HK-2 (cell line): ENCODE measurements at regions not wholly inside any gene's neighbourhood (a gene's known extent, or its start where the extent isn't known, plus 50 kb on each side); places are given as distances from the start of the nearest gene placed in this dataset.

Experiments used
- DNase-seq: peaks from one replicate; pipeline ENCODE4 v3.0.0-alpha.2; 2018; ENCODE audit not compliant: unreplicated experiment

DNA sequence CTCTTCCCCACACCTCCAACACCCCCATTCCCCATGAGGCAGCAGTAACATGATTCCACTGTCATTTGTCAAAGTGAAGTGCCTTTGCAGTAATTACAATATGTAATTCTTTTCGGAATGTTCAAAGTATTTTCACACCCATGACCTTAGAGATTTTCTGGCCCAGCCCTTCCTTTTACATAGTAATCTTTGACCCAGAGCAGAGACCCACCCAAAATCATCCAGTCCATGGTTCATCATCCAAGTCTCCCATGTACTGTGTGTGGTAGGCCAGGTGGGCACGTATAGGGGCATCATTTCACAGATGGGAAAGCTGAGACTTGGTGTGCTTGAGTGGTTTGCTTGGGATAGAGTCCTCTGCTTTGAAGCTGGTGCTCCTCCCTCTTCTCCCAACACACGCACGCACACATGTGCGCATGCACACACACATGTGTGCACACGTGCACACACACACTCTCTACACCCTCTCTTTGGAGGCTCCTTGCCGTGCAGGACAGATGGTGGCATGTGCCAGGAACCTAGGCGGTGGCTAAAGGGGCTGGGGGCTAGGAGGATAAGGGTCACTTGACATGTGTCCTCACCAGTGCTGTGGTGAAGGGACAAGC lies 284.7 kb upstream of the ROPN1 start:
- no peak for DNase-seq

- DNase-seq, result no peak
Observed at GRCh38 chr3:124277144-124277890, 285.4 kb upstream of the ROPN1 start.

- DNase-seq, result no peak
Observed at GRCh38 chr3:124281453-124282316, 289.8 kb upstream of the ROPN1 start.

GRCh38 chr3:124282751-124283651 lies 291.1 kb upstream of the ROPN1 start:
- DNase-seq, result no peak

DNA sequence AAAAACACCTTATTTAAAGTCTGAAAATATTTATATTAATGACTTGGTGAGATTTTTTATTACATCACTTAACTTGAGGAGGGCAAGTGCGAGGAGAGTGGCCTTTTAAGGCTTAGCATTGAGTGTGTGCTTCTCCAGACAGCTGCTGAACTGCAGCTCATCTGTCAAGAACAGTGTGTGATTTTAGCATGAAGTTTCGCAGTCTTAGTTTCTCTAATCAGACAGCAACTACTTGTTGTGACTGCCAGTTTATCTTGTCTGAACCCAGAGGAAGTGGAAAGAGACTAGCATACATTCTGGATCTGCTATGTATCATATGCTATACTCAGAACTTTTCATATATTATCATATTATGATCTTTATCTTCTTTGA lies 291.7 kb upstream of the ROPN1 start:
- DNase-seq, result no peak

GRCh38 chr3:124288996-124289395 lies 297.1 kb upstream of the ROPN1 start:
- no peak for DNase-seq

GRCh38 chr3:124291008-124291407 lies 299.1 kb upstream of the ROPN1 start:
- DNase-seq, result no peak

- DNase-seq, result no peak
Observed at GRCh38 chr3:124292329-124292728, 300.4 kb upstream of the ROPN1 start.

GRCh38 chr3:124293584-124293983 lies 301.7 kb upstream of the ROPN1 start:
- DNase-seq, result no peak

DNA sequence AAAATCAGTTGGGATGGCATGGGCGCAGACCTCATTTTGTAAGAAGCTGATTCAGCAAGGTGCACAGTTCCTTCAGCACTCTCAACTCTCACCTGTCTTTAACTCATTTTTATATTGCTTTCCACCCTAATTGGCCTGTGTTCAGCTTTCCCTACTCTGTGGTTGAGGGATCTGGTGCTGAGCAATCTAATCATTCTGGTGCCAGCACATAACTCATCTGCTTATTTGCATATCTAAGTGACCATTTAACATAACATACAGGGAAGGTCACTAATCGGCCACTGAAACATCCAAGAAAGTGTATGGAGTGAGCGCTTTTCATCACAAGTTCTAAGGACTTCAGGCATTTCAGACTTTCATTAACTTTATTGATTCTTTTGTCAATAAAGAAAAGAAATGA lies 303.4 kb upstream of the ROPN1 start:
- DNase-seq, result no peak

GRCh38 chr3:124296406-124296805 lies 304.5 kb upstream of the ROPN1 start:
- no peak for DNase-seq

DNA sequence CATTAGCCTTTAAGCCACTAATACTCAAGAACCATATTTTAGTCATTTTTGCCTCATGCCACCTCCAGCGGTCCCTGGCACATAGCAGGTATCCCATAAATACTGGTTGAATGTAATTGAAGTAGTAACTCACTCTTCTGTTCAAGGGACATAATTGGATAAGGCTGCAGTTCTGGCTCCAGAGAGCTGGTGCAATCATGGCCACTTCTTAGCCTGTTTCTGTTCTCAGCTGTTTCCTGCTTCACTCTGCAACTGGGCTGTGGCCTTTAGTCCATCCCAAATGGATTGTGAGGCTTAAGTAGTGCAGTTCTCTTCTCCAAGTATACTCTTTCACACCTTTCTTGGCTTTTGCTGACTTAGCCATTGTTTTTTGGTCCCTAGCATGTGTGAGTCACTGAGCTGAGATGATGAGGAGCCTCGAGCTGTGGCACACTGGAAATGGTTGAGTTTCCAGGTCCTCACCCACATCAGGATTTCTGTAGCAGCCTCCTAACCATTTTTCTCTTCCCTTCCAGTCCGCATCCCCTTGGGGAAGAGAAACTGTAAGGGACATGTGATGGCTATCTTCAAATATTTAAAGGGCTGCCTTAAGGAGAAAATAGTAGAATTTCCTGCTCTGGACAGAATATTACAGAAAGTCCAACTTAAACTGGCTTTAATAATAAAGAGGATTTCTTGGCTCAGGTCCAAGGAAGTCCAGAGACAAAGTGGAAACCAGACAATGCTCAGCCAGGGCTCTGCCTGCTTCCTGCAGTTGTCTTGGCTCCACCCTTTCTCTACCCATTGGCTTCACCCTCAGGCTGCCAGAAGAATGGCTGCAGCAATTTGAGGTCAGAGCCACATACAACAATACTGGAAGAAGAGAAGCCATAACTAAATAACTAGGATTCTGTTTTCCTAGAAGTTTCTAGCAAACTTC lies 305.4 kb upstream of the ROPN1 start:
- no peak for DNase-seq

- no peak for DNase-seq
Observed at GRCh38 chr3:124298301-124298700, 306.4 kb upstream of the ROPN1 start.

DNA sequence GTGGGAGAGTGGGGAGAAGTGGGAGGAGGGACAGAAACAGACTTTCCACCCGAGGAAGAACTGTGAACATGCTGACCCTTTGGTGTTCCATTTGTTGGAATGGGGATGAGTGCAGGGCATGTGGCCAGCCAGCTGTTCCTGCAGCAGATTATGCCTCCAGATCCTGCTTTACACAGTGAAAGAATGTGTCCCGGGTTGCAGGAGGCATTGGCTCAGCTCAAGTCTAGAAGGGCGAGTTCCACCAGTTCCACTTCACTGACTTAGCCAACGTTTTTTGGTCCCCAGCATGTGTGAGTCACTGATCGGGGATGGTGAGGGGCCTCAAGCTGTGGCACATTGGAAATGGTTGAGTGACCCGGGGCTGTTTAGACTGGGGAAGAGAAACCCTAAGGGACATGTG lies 307.0 kb upstream of the ROPN1 start:
- DNase-seq, result peak; percentile 76

GRCh38 chr3:124299831-124300230 lies 307.9 kb upstream of the ROPN1 start:
- no peak for DNase-seq

- DNase-seq, result no peak
Observed at GRCh38 chr3:124300416-124300815, 308.5 kb upstream of the ROPN1 start.

DNA sequence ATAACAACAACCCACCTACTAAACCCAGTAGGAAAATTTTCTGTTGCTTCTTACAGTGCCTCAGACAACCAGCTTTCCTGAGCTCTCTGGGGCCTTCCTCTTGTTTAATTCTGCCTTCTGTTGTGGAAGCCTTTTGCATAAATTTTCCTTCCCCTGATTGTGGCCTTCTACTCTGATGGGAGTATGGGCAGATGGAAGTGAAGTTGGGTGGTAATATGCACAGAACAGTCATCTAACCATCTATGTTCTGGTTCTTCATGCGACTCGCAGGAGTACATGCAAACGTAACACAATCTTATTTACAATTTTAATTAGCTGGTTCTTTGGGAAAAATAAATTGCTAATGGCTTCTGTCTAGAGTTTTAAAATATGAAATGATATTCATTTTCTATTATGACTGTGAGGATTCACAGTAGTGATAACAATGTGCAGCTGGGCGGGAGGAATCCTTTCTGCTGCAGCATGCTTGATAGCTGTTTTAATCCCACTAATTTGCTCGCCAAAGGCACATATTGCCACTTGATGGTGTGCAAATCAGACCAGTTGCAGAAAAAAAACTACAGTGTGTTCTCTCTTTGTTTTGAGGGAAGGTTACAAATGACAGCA lies 311.5 kb upstream of the ROPN1 start:
- no peak for DNase-seq

- no peak for DNase-seq
Observed at GRCh38 chr3:124306665-124307064, 314.7 kb upstream of the ROPN1 start.

DNA sequence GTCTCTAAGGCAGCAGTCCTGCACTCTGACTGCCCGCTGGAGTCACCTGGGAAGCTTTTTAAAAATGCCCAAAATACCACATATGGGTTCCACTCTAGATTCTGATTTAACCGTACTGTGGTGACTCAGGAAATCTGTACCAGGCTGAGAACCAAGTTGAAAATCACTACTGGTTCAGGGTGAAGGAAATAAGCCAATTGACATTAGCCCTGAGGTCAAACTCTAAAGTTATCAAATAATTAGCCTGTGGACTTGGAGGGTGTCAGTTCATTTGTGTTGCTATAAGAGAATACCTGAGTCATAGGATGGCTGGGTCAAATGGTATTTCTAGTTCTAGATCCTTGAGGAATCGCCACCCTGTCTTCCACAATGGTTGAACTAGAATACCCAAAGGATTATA lies 321.7 kb upstream of the ROPN1 start:
- no peak for DNase-seq
